HEK293 (cell line): ENCODE measurements at regions not wholly inside any gene's neighbourhood (a gene's known extent, or its start where the extent isn't known, plus 50 kb on each side); places are given as distances from the start of the nearest gene placed in this dataset.
A peak's percentile ranks its signal among the peaks of the same experiment; 100 is the strongest.

Source experiments
- BCL11A ChIP-seq: fragments of 450-650 bp; formaldehyde crosslinking; IDR thresholded peaks from 2 replicates; pipeline ENCODE4 v1.5.1; 2016; ENCODE audit warnings: low read depth, missing biosample characterization, missing genetic modification characterization
- BCL11B ChIP-seq: fragments of 450-650 bp; formaldehyde crosslinking; IDR thresholded peaks from 2 replicates; pipeline ENCODE4 v1.5.1; 2016; ENCODE audit warnings: low read depth, missing biosample characterization, missing genetic modification characterization
- GLIS1 ChIP-seq: fragments of 450-650 bp; formaldehyde crosslinking; IDR thresholded peaks from 2 replicates; pipeline ENCODE4 v1.5.1; 2016; ENCODE audit warnings: missing biosample characterization, missing genetic modification characterization
- HOXD13 ChIP-seq: sonication (generic); formaldehyde crosslinking; IDR thresholded peaks from 2 replicates; pipeline ENCODE4 v1.8.0; 2022; ENCODE audit warnings: missing genetic modification reagents, borderline replicate concordance
- KLF1 ChIP-seq: fragments of 450-650 bp; formaldehyde crosslinking; IDR thresholded peaks from 2 replicates; pipeline ENCODE4 v1.5.1; 2016; ENCODE audit warnings: missing biosample characterization, missing genetic modification characterization
- REPIN1 ChIP-seq: fragments of 450-650 bp; formaldehyde crosslinking; IDR thresholded peaks from 2 replicates; pipeline ENCODE4 v1.5.1; 2017; ENCODE audit warnings: missing biosample characterization, missing genetic modification characterization, low read depth
- TCF7L2 ChIP-seq: IDR thresholded peaks from 2 replicates; pipeline ENCODE4 v1.6.1; 2011; ENCODE audit warnings: low read depth, mild to moderate bottlenecking, inconsistent platforms, low read length, moderate library complexity, borderline replicate concordance
- ZFP41 ChIP-seq: fragments of 450-650 bp; formaldehyde crosslinking; IDR thresholded peaks from 2 replicates; pipeline ENCODE4 v1.5.1; 2016; ENCODE audit warnings: missing biosample characterization, missing genetic modification characterization, borderline replicate concordance
- ZNF138 ChIP-seq: fragments of 450-650 bp; formaldehyde crosslinking; IDR thresholded peaks from 2 replicates; pipeline ENCODE4 v1.5.1; 2016; ENCODE audit warnings: missing biosample characterization, missing genetic modification characterization, borderline replicate concordance
- ZNF169 ChIP-seq: fragments of 450-650 bp; formaldehyde crosslinking; IDR thresholded peaks from 2 replicates; pipeline ENCODE4 v1.5.1; 2016; ENCODE audit warnings: missing biosample characterization, missing genetic modification characterization
- ZNF24 ChIP-seq: fragments of 450-650 bp; formaldehyde crosslinking; IDR thresholded peaks from 2 replicates; pipeline ENCODE4 v1.5.1; 2016; ENCODE audit warnings: missing biosample characterization, missing genetic modification characterization
- ZNF248 ChIP-seq: fragments of 450-650 bp; formaldehyde crosslinking; IDR thresholded peaks from 2 replicates; pipeline ENCODE4 v1.5.1; 2017; ENCODE audit warnings: missing biosample characterization, missing genetic modification characterization
- ZNF274 ChIP-seq, 2 experiments: fragments of 200-500 bp in 1 of 2; fragments of 450-650 bp in 1 of 2; sonication (Bioruptor generic) in 1 of 2; formaldehyde crosslinking in 1 of 2; IDR thresholded peaks; 2 replicates each; pipeline versions ENCODE4 v1.5.1 to v1.6.1; 2014 to 2016; ENCODE audit warnings: borderline replicate concordance in 1 of 2, inconsistent platforms in 1 of 2, low read length in 1 of 2, missing biosample characterization in 1 of 2, missing genetic modification characterization in 1 of 2
- ZNF324 ChIP-seq: fragments of 450-650 bp; formaldehyde crosslinking; IDR thresholded peaks from 2 replicates; pipeline ENCODE4 v1.5.1; 2016; ENCODE audit warnings: missing biosample characterization, missing genetic modification characterization
- ZNF350 ChIP-seq: fragments of 450-650 bp; formaldehyde crosslinking; IDR thresholded peaks from 2 replicates; pipeline ENCODE4 v1.5.0; 2017; ENCODE audit warnings: missing biosample characterization, mild to moderate bottlenecking, missing genetic modification characterization
- ZNF391 ChIP-seq: fragments of 450-650 bp; formaldehyde crosslinking; IDR thresholded peaks from 2 replicates; pipeline ENCODE4 v1.5.1; 2016; ENCODE audit warnings: low read depth, missing biosample characterization, missing genetic modification characterization, borderline replicate concordance
- ZNF404 ChIP-seq: fragments of 450-650 bp; formaldehyde crosslinking; IDR thresholded peaks from 2 replicates; pipeline ENCODE4 v1.5.1; 2017; ENCODE audit warnings: missing biosample characterization, missing genetic modification characterization
- ZNF416 ChIP-seq: fragments of 450-650 bp; formaldehyde crosslinking; IDR thresholded peaks from 2 replicates; pipeline ENCODE4 v1.5.1; 2016; ENCODE audit warnings: missing biosample characterization, missing genetic modification characterization
- ZNF529 ChIP-seq: fragments of 450-650 bp; formaldehyde crosslinking; IDR thresholded peaks from 2 replicates; pipeline ENCODE4 v1.5.1; 2017; ENCODE audit warnings: missing genetic modification characterization, missing biosample characterization; ENCODE audit not compliant: insufficient replicate concordance
- ZNF624 ChIP-seq: fragments of 450-650 bp; formaldehyde crosslinking; IDR thresholded peaks from 2 replicates; pipeline ENCODE4 v1.5.1; 2017; ENCODE audit warnings: missing biosample characterization, missing genetic modification characterization
- ZNF654 ChIP-seq: fragments of 450-650 bp; formaldehyde crosslinking; IDR thresholded peaks from 2 replicates; pipeline ENCODE4 v1.5.1; 2016; ENCODE audit warnings: low read depth, missing biosample characterization, missing genetic modification characterization
- ZNF660 ChIP-seq: fragments of 450-650 bp; IDR thresholded peaks from 2 replicates; pipeline ENCODE4 v1.5.1; 2018; ENCODE audit warnings: missing biosample characterization, mild to moderate bottlenecking, missing genetic modification characterization
- ZNF701 ChIP-seq: fragments of 450-650 bp; formaldehyde crosslinking; IDR thresholded peaks from 2 replicates; pipeline ENCODE4 v1.5.1; 2016; ENCODE audit warnings: missing biosample characterization, missing genetic modification characterization
- ZNF747 ChIP-seq: fragments of 450-650 bp; formaldehyde crosslinking; IDR thresholded peaks from 2 replicates; pipeline ENCODE4 v1.5.1; 2016; ENCODE audit warnings: missing biosample characterization, missing genetic modification characterization
- ZNF830 ChIP-seq: fragments of 450-650 bp; IDR thresholded peaks from 2 replicates; pipeline ENCODE4 v1.5.0; 2018; ENCODE audit warnings: missing biosample characterization, missing genetic modification characterization, low read depth, mild to moderate bottlenecking, moderate library complexity
- ZNF843 ChIP-seq: fragments of 450-650 bp; formaldehyde crosslinking; IDR thresholded peaks from 2 replicates; pipeline ENCODE4 v1.5.1; 2016; ENCODE audit warnings: missing biosample characterization, missing genetic modification characterization
- ZSCAN23 ChIP-seq: fragments of 450-650 bp; formaldehyde crosslinking; IDR thresholded peaks from 2 replicates; pipeline ENCODE4 v1.5.1; 2016; ENCODE audit warnings: missing biosample characterization, missing genetic modification characterization
- TF ChIP-seq, protein P1 (sequence below): fragments of 450-650 bp; formaldehyde crosslinking; IDR thresholded peaks from 2 replicates; pipeline ENCODE4 v1.5.1; 2017; ENCODE audit warnings: missing biosample characterization, mild to moderate bottlenecking, missing genetic modification characterization, moderate library complexity
- TF ChIP-seq, protein P2 (sequence below): fragments of 450-650 bp; formaldehyde crosslinking; IDR thresholded peaks from 2 replicates; pipeline ENCODE4 v1.5.1; 2016; ENCODE audit warnings: missing biosample characterization, missing genetic modification characterization
- TF ChIP-seq, protein P3 (sequence below): fragments of 450-650 bp; formaldehyde crosslinking; IDR thresholded peaks from 2 replicates; pipeline ENCODE4 v1.5.1; 2016; ENCODE audit warnings: missing biosample characterization, missing genetic modification characterization
- TF ChIP-seq, protein P4 (sequence below): fragments of 450-650 bp; formaldehyde crosslinking; IDR thresholded peaks from 2 replicates; pipeline ENCODE4 v1.5.1; 2016; ENCODE audit warnings: missing biosample characterization, missing genetic modification characterization

DNA sequence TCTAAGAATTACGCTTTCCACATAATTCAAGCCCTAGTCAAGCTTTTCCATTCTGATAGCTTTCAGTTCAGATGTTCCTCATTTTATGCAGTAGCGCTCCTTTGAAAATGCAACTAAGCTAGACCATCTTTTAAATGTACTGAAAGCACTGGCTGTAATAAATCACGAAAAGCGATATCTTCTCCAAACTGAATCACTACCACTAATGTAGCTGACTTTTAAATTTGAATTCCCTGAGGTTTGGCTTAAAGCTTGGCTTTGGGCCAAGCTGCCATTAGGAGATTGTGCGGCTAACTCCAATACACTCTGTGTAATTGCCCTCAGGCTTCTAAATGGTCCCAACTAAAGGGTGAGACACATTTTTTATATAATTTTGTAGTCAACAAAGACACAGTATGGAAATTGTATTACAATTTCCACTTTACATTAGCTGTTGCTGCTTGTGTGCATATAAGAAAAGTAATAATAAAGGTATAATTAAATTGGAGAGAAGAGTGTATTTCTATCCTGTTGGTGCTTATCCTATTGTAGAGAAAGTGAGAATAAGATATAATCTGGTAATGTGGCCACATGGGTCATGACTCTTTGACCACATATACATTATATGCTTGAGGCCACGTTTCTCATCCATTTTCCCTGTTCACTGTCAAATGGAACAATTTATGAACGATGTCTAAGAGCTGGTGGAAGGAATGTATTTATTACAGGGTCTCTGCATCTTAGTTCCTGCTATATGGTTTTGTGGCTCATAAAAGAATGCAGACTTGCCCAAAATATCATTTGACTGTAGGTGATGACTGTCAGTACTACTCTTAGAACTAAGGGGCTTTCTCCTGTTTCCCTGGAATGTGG, 118.7 kb upstream of the TAF11L2 start (continued):
- no peak for TF ChIP-seq ZNF24 (tag by site-specific recombination)
- no peak for TF ChIP-seq ZNF624 (tag by site-specific recombination)
- TF ChIP-seq BCL11B (tag by site-specific recombination) = no peak
- TF ChIP-seq TCF7L2 = peak; percentile 56
- TF ChIP-seq ZFP41 = no peak
- 0 out of 2 replicates have a peak, but pooled peaks have one; percentile 39 for TF ChIP-seq ZNF391
- no peak for TF ChIP-seq ZNF138 (tag by site-specific recombination)
- TF ChIP-seq ZNF169 = no peak
- TF ChIP-seq ZNF747 (tag by site-specific recombination) = no peak
- peak; percentile 86 for TF ChIP-seq ZNF843 (tag by site-specific recombination)
- peak; percentile 54; the same call in 1 of the 2 replicates for TF ChIP-seq BCL11A (tag by site-specific recombination)
- TF ChIP-seq ZNF654 (tag by site-specific recombination) = no peak
- peak; percentile 51; the same call in 1 of the 2 replicates for TF ChIP-seq ZNF660 (tag by site-specific recombination)
- no peak for TF ChIP-seq ZNF274 (IDR thresholded peaks at IDR 0.05; ENCODE audit: low read length)
- no peak for TF ChIP-seq ZNF274 (tag by site-specific recombination; IDR thresholded peaks at IDR 0.05; ENCODE audit: borderline replicate concordance)
- TF ChIP-seq ZNF248 = no peak
- TF ChIP-seq ZNF416 = no peak
- no peak for TF ChIP-seq ZNF324 (tag by site-specific recombination)
- TF ChIP-seq KLF1 = peak; percentile 26; the same call in 1 of the 2 replicates
- TF ChIP-seq, protein P1, sequence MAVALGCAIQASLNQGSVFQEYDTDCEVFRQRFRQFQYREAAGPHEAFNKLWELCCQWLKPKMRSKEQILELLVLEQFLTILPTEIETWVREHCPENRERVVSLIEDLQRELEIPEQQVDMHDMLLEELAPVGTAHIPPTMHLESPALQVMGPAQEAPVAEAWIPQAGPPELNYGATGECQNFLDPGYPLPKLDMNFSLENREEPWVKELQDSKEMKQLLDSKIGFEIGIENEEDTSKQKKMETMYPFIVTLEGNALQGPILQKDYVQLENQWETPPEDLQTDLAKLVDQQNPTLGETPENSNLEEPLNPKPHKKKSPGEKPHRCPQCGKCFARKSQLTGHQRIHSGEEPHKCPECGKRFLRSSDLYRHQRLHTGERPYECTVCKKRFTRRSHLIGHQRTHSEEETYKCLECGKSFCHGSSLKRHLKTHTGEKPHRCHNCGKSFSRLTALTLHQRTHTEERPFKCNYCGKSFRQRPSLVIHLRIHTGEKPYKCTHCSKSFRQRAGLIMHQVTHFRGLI (tag by site-specific recombination) = peak; percentile 48; the same call in 1 of the 2 replicates
- TF ChIP-seq ZNF701 (tag by site-specific recombination) = no peak
- TF ChIP-seq ZNF529 (tag by site-specific recombination) = peak; percentile 77
- no peak for TF ChIP-seq REPIN1 (tag by site-specific recombination)
- TF ChIP-seq, protein P2, sequence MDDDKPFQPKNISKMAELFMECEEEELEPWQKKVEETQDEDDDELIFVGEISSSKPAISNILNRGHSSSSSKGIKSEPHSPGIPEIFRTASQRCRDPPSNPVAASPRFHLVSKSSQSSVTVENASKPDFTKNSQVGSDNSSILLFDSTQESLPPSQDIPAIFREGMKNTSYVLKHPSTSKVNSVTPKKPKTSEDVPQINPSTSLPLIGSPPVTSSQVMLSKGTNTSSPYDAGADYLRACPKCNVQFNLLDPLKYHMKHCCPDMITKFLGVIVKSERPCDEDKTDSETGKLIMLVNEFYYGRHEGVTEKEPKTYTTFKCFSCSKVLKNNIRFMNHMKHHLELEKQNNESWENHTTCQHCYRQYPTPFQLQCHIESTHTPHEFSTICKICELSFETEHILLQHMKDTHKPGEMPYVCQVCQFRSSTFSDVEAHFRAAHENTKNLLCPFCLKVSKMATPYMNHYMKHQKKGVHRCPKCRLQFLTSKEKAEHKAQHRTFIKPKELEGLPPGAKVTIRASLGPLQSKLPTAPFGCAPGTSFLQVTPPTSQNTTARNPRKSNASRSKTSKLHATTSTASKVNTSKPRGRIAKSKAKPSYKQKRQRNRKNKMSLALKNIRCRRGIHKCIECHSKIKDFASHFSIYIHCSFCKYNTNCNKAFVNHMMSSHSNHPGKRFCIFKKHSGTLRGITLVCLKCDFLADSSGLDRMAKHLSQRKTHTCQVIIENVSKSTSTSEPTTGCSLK (tag by site-specific recombination) = no peak
- TF ChIP-seq HOXD13 (CRISPR knock-in tag) = no peak
- TF ChIP-seq ZNF350 (tag by site-specific recombination) = 0 out of 2 replicates have a peak, but pooled peaks have one; percentile 22
- TF ChIP-seq GLIS1 (tag by site-specific recombination) = no peak
- TF ChIP-seq, protein P3, sequence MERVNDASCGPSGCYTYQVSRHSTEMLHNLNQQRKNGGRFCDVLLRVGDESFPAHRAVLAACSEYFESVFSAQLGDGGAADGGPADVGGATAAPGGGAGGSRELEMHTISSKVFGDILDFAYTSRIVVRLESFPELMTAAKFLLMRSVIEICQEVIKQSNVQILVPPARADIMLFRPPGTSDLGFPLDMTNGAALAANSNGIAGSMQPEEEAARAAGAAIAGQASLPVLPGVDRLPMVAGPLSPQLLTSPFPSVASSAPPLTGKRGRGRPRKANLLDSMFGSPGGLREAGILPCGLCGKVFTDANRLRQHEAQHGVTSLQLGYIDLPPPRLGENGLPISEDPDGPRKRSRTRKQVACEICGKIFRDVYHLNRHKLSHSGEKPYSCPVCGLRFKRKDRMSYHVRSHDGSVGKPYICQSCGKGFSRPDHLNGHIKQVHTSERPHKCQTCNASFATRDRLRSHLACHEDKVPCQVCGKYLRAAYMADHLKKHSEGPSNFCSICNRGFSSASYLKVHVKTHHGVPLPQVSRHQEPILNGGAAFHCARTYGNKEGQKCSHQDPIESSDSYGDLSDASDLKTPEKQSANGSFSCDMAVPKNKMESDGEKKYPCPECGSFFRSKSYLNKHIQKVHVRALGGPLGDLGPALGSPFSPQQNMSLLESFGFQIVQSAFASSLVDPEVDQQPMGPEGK = no peak
- no peak for TF ChIP-seq ZSCAN23
- TF ChIP-seq ZNF830 = no peak
- TF ChIP-seq, protein P4, sequence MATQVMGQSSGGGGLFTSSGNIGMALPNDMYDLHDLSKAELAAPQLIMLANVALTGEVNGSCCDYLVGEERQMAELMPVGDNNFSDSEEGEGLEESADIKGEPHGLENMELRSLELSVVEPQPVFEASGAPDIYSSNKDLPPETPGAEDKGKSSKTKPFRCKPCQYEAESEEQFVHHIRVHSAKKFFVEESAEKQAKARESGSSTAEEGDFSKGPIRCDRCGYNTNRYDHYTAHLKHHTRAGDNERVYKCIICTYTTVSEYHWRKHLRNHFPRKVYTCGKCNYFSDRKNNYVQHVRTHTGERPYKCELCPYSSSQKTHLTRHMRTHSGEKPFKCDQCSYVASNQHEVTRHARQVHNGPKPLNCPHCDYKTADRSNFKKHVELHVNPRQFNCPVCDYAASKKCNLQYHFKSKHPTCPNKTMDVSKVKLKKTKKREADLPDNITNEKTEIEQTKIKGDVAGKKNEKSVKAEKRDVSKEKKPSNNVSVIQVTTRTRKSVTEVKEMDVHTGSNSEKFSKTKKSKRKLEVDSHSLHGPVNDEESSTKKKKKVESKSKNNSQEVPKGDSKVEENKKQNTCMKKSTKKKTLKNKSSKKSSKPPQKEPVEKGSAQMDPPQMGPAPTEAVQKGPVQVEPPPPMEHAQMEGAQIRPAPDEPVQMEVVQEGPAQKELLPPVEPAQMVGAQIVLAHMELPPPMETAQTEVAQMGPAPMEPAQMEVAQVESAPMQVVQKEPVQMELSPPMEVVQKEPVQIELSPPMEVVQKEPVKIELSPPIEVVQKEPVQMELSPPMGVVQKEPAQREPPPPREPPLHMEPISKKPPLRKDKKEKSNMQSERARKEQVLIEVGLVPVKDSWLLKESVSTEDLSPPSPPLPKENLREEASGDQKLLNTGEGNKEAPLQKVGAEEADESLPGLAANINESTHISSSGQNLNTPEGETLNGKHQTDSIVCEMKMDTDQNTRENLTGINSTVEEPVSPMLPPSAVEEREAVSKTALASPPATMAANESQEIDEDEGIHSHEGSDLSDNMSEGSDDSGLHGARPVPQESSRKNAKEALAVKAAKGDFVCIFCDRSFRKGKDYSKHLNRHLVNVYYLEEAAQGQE = no peak
- TF ChIP-seq ZNF404 = no peak
